SK-N-MC (cell line): ENCODE measurements at regions not wholly inside any gene's neighbourhood (a gene's known extent, or its start where the extent isn't known, plus 50 kb on each side); places are given as distances from the start of the nearest gene placed in this dataset.

ENCODE experiments used
- EZH2 ChIP-seq: fragments of 200-600 bp; sonication (generic); IDR thresholded peaks from one replicate; pipeline ENCODE4 v1.6.1; 2017; ENCODE audit warnings: antibody characterized with exemption
- POLR2AphosphoS5 ChIP-seq: IDR thresholded peaks from 2 replicates; pipeline ENCODE4 v1.6.1; 2012; ENCODE audit warnings: mild to moderate bottlenecking, low read depth, low read length, borderline replicate concordance

DNA sequence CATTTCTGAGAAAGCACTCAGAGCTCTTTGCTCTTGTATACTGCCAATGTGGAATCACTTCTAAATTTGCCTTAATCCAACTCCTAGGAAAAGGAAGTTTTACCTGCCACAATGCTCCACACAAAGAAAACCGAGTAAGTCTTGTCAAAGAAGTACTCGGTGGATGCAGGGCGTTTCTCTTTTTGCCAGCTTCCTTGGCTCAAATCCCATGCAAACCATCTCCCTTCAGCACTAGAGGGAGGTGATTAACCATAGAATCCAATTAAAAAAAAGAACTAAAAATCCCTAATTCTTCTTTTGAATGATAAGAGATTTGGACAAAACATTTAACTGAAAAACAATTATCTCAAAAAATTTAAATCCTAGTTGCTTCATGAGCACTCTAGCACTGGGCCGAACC is 129.0 kb downstream of the RPRM start:
- TF ChIP-seq EZH2 (no peak), POLR2AphosphoS5 (no peak)
